ENCODE measurements at regions not wholly inside any gene's neighbourhood (a gene's known extent, or its start where the extent isn't known, plus 50 kb on each side); places are given as distances from the start of the nearest gene placed in this dataset.

GRCh38 chr15:97790180-97790579 is 170.3 kb upstream of the ARRDC4 start:
- no peak overlapping the region for H3K4me3 ChIP-seq (ENCODE audit: control insufficient read depth, low read depth, low read length)
- DNase-seq (ENCODE audit: low read depth): no peak
- TF ChIP-seq CTCF (IDR thresholded peaks at IDR 0.05; ENCODE audit: control insufficient read depth, insufficient read depth, low read depth, low read length, missing control alignments): no peak

- H3K4me3 ChIP-seq (ENCODE audit: control insufficient read depth, low read depth, low read length): no peak overlapping the region
- no peak for TF ChIP-seq CTCF (IDR thresholded peaks at IDR 0.05; ENCODE audit: control insufficient read depth, insufficient read depth, low read depth, low read length, missing control alignments)
- no peak for DNase-seq (ENCODE audit: low read depth)
These were observed 168.4 kb upstream of the ARRDC4 start for GRCh38 chr15:97791824-97792792.

- DNase-seq (ENCODE audit: low read depth): no peak
- no peak for TF ChIP-seq CTCF (IDR thresholded peaks at IDR 0.05; ENCODE audit: control insufficient read depth, insufficient read depth, low read depth, low read length, missing control alignments)
- H3K4me3 ChIP-seq (ENCODE audit: control insufficient read depth, low read depth, low read length): no peak overlapping the region
These were observed 155.6 kb upstream of the ARRDC4 start for GRCh38 chr15:97804950-97805349.

- TF ChIP-seq CTCF (IDR thresholded peaks at IDR 0.05; ENCODE audit: control insufficient read depth, insufficient read depth, low read depth, low read length, missing control alignments): no peak
- H3K4me3 ChIP-seq (ENCODE audit: control insufficient read depth, low read depth, low read length): no peak overlapping the region
- no peak for DNase-seq (ENCODE audit: low read depth)
These were observed 153.7 kb upstream of the ARRDC4 start for GRCh38 chr15:97806766-97807165.

GRCh38 chr15:97815835-97816234 is 144.7 kb upstream of the ARRDC4 start:
- TF ChIP-seq CTCF (IDR thresholded peaks at IDR 0.05; ENCODE audit: control insufficient read depth, insufficient read depth, low read depth, low read length, missing control alignments): no peak
- H3K4me3 ChIP-seq (ENCODE audit: control insufficient read depth, low read depth, low read length): no peak overlapping the region
- DNase-seq (ENCODE audit: low read depth): no peak

- no peak for TF ChIP-seq CTCF (IDR thresholded peaks at IDR 0.05; ENCODE audit: control insufficient read depth, insufficient read depth, low read depth, low read length, missing control alignments)
- H3K4me3 ChIP-seq (ENCODE audit: control insufficient read depth, low read depth, low read length): no peak overlapping the region
- no peak for DNase-seq (ENCODE audit: low read depth)
These were observed 143.1 kb upstream of the ARRDC4 start for GRCh38 chr15:97817276-97817890.

Measured in AG09309 (cell line).